Activated CD8-positive, alpha-beta memory T cell treated with anti-CD3 and anti-CD28 coated beads for 1 hour (primary cell): ENCODE measurements at regions not wholly inside any gene's neighbourhood (a gene's known extent, or its start where the extent isn't known, plus 50 kb on each side); places are given as distances from the start of the nearest gene placed in this dataset.

Source experiments
- DNase-seq, 2 donors: peaks; one replicate each; pipeline ENCODE4 v3.0.0-alpha.2; 2020; ENCODE audit warnings: low read depth in 1 of 2; ENCODE audit errors: extremely low read depth in 1 of 2

GRCh38 chr6:10250655-10251220 is 164.1 kb downstream of the TFAP2A start:
- no peak for DNase-seq

GRCh38 chr6:10248378-10248843 is 166.5 kb downstream of the TFAP2A start:
- DNase-seq, result no peak

GRCh38 chr6:10237298-10238038 is 177.4 kb downstream of the TFAP2A start:
- no peak for DNase-seq

- no peak for DNase-seq
Measured at GRCh38 chr6:10235344-10235743, 179.5 kb downstream of the TFAP2A start.

GRCh38 chr6:10230531-10230930 is 184.3 kb downstream of the TFAP2A start:
- no peak for DNase-seq

GRCh38 chr6:10223841-10224240 is 191.0 kb downstream of the TFAP2A start:
- DNase-seq, result no peak

GRCh38 chr6:10221178-10221577 is 193.7 kb downstream of the TFAP2A start:
- no peak for DNase-seq

- no peak for DNase-seq
Measured at GRCh38 chr6:10219510-10219909, 195.4 kb downstream of the TFAP2A start.

GRCh38 chr6:10217111-10217510 is 197.8 kb downstream of the TFAP2A start:
- DNase-seq, result no peak

GRCh38 chr6:10215326-10216110 is 199.4 kb downstream of the TFAP2A start:
- DNase-seq, result no peak

GRCh38 chr6:10210052-10210451 is 204.8 kb downstream of the TFAP2A start:
- no peak for DNase-seq

GRCh38 chr6:10205892-10206291 is 209.0 kb downstream of the TFAP2A start:
- DNase-seq, result no peak

GRCh38 chr6:10205120-10205519 is 209.8 kb downstream of the TFAP2A start:
- DNase-seq, result no peak

- no peak for DNase-seq
Measured at GRCh38 chr6:10203651-10204050, 211.2 kb downstream of the TFAP2A start.

- no peak for DNase-seq
Measured at GRCh38 chr6:10202581-10202980, 212.3 kb downstream of the TFAP2A start.

- no peak for DNase-seq
Measured at GRCh38 chr6:10201606-10202510, 213.0 kb downstream of the TFAP2A start.

GRCh38 chr6:10196090-10196489 is 218.8 kb downstream of the TFAP2A start:
- DNase-seq, result no peak

GRCh38 chr6:10194816-10195672 is 219.8 kb downstream of the TFAP2A start:
- DNase-seq, result no peak

GRCh38 chr6:10193321-10193720 is 221.6 kb downstream of the TFAP2A start:
- no peak for DNase-seq

GRCh38 chr6:10190042-10190441 is 224.8 kb downstream of the TFAP2A start:
- DNase-seq, result no peak
